SK-N-SH treated with all-trans-retinoic acid at 6 μM for 48 hours (cell line): ENCODE measurements at regions not wholly inside any gene's neighbourhood (a gene's known extent, or its start where the extent isn't known, plus 50 kb on each side); places are given as distances from the start of the nearest gene placed in this dataset.

Source experiments
- ATAC-seq: fragments of 200-7000 bp; cut with Tn5 transposase; 3 replicates; pipeline ENCODE4 v1.9.1; 2020; ENCODE audit warnings: mild to moderate bottlenecking, moderate library complexity
- ARNTL ChIP-seq: fragments of 450-650 bp; formaldehyde crosslinking; IDR thresholded peaks from 2 replicates; pipeline ENCODE4 v1.5.0; 2020; ENCODE audit warnings: low read depth, mild to moderate bottlenecking, moderate library complexity, borderline replicate concordance
- BACH2 ChIP-seq: fragments of 250-450 bp; sonication (Bioruptor Pico); IDR thresholded peaks from 2 replicates; pipeline ENCODE4 v1.9.0; 2021; ENCODE audit warnings: mild to moderate bottlenecking, borderline replicate concordance
- CREB5 ChIP-seq: fragments of 250-450 bp; sonication (Bioruptor Pico); IDR thresholded peaks from 2 replicates; pipeline ENCODE4 v1.5.1; 2020; ENCODE audit warnings: low read depth, mild to moderate bottlenecking, moderate library complexity
- CSDC2 ChIP-seq: fragments of 250-450 bp; sonication (Bioruptor Pico); IDR thresholded peaks from 2 replicates; pipeline ENCODE4 v1.5.0; 2020; ENCODE audit warnings: mild to moderate bottlenecking, moderate library complexity
- GLIS3 ChIP-seq: fragments of 250-450 bp; sonication (Bioruptor Pico); IDR thresholded peaks from 2 replicates; pipeline ENCODE4 v1.5.0; 2020; ENCODE audit warnings: mild to moderate bottlenecking, moderate library complexity
- ISL1 ChIP-seq: fragments of 250-450 bp; sonication (Bioruptor Pico); IDR thresholded peaks from 2 replicates; pipeline ENCODE4 v2.1.2; 2022; ENCODE audit warnings: mild to moderate bottlenecking, moderate library complexity
- OSR1 ChIP-seq: fragments of 250-450 bp; sonication (Bioruptor Pico); IDR thresholded peaks from 2 replicates; pipeline ENCODE4 v1.8.0; 2022; ENCODE audit warnings: moderate library complexity, mild to moderate bottlenecking, inconsistent platforms
- PATZ1 ChIP-seq: fragments of 250-450 bp; sonication (Bioruptor Pico); IDR thresholded peaks from 2 replicates; pipeline ENCODE4 v1.8.0; 2020; ENCODE audit warnings: mild to moderate bottlenecking, moderate library complexity, borderline replicate concordance
- POU6F1 ChIP-seq: fragments of 250-450 bp; sonication (Bioruptor Pico); IDR thresholded peaks from 2 replicates; pipeline ENCODE4 v1.8.0; 2021; ENCODE audit warnings: low read depth, mild to moderate bottlenecking, moderate library complexity, borderline replicate concordance
- PPARA ChIP-seq: fragments of 250-450 bp; sonication (Bioruptor Pico); IDR thresholded peaks from 2 replicates; pipeline ENCODE4 v1.5.0; 2020; ENCODE audit warnings: mild to moderate bottlenecking, borderline replicate concordance
- RARB ChIP-seq: fragments of 250-450 bp; sonication (Bioruptor Pico); IDR thresholded peaks from 2 replicates; pipeline ENCODE4 v1.8.0; 2021; ENCODE audit warnings: mild to moderate bottlenecking, moderate library complexity
- SNAI2 ChIP-seq: fragments of 250-450 bp; sonication (Bioruptor Pico); IDR thresholded peaks from 2 replicates; pipeline ENCODE4 v1.5.0; 2020; ENCODE audit warnings: mild to moderate bottlenecking, moderate library complexity
- TOX ChIP-seq: fragments of 250-450 bp; sonication (Bioruptor Pico); IDR thresholded peaks from 2 replicates; pipeline ENCODE4 v1.8.0; 2021; ENCODE audit warnings: mild to moderate bottlenecking, moderate library complexity, borderline replicate concordance
- TSHZ2 ChIP-seq: fragments of 250-450 bp; sonication (Bioruptor Pico); IDR thresholded peaks from 2 replicates; pipeline ENCODE4 v1.5.0; 2020; ENCODE audit warnings: mild to moderate bottlenecking, moderate library complexity
- ZFP3 ChIP-seq: fragments of 250-450 bp; sonication (Bioruptor Pico); IDR thresholded peaks from 2 replicates; pipeline ENCODE4 v1.5.0; 2020; ENCODE audit warnings: mild to moderate bottlenecking, moderate library complexity
- ZFP30 ChIP-seq: fragments of 450-650 bp; formaldehyde crosslinking; IDR thresholded peaks from 2 replicates; pipeline ENCODE4 v1.5.0; 2022; ENCODE audit warnings: mild to moderate bottlenecking, moderate library complexity
- ZNF565 ChIP-seq: fragments of 450-650 bp; formaldehyde crosslinking; conservative IDR thresholded peaks from 2 replicates; pipeline ENCODE4 v1.5.0; 2020; ENCODE audit warnings: low read depth, mild to moderate bottlenecking, moderate library complexity
- ZNF70 ChIP-seq: fragments of 450-650 bp; formaldehyde crosslinking; IDR thresholded peaks from 2 replicates; pipeline ENCODE4 v1.5.0; 2020; ENCODE audit warnings: mild to moderate bottlenecking, moderate library complexity
- ZNF8 ChIP-seq: fragments of 450-650 bp; formaldehyde crosslinking; IDR thresholded peaks from 2 replicates; pipeline ENCODE4 v1.5.0; 2020; ENCODE audit warnings: mild to moderate bottlenecking, moderate library complexity

GRCh38 chr2:22253171-22253570 lies 1129.4 kb downstream of the TDRD15 start:
- no peak for ATAC-seq
- TF ChIP-seq OSR1 (CRISPR knock-in tag) (no peak), ARNTL (CRISPR knock-in tag) (no peak), ZNF565 (CRISPR knock-in tag) (no peak), ISL1 (no peak), GLIS3 (no peak), BACH2 (CRISPR knock-in tag) (no peak), PATZ1 (CRISPR knock-in tag) (no peak), ZFP30 (CRISPR knock-in tag) (no peak), CSDC2 (no peak), ZNF8 (CRISPR knock-in tag) (no peak)

GRCh38 chr2:22261165-22261564 lies 1123.8 kb upstream of the KLHL29 start:
- no peak for ATAC-seq
- no peak for TF ChIP-seq RARB (CRISPR knock-in tag)
- TF ChIP-seq ZFP30 (CRISPR knock-in tag): no peak
- TF ChIP-seq CSDC2: no peak
- no peak for TF ChIP-seq OSR1 (CRISPR knock-in tag)
- TF ChIP-seq ISL1: no peak
- TF ChIP-seq TOX (CRISPR knock-in tag): no peak
- no peak for TF ChIP-seq TSHZ2 (CRISPR knock-in tag)
- TF ChIP-seq CREB5 (CRISPR knock-in tag): no peak

GRCh38 chr2:22270341-22270740 lies 1114.6 kb upstream of the KLHL29 start:
- TF ChIP-seq ZFP30 (CRISPR knock-in tag) (peak; percentile 99), ZNF70 (CRISPR knock-in tag) (no peak), SNAI2 (no peak)
- TF ChIP-seq, all 23 proteins: peak for 1
- ATAC-seq: no peak

GRCh38 chr2:22273853-22274252 lies 1111.1 kb upstream of the KLHL29 start:
- no peak for ATAC-seq
- TF ChIP-seq POU6F1 (CRISPR knock-in tag) (no peak), PATZ1 (CRISPR knock-in tag) (no peak)

- TF ChIP-seq PPARA (no peak), ZFP3 (CRISPR knock-in tag) (no peak), BACH2 (CRISPR knock-in tag) (no peak), SNAI2 (no peak)
- no peak for ATAC-seq
These were observed 1110.3 kb upstream of the KLHL29 start for GRCh38 chr2:22274661-22275060.
